HL-60 (cell line): ENCODE measurements at regions not wholly inside any gene's neighbourhood (a gene's known extent, or its start where the extent isn't known, plus 50 kb on each side); places are given as distances from the start of the nearest gene placed in this dataset.

ENCODE experiments used
- DNase-seq, 2 experiments: peaks; one replicate each; pipeline ENCODE4 v3.0.0-alpha.2; 2010 to 2020; ENCODE audit warnings: low read depth in 1 of 2, low spot score in 1 of 2
- H3K27ac ChIP-seq: fragments of 250-450 bp; sonication (Bioruptor Pico); replicated peaks from 2 replicates; pipeline ENCODE4 v1.5.1; 2020; ENCODE audit warnings: mild to moderate bottlenecking, moderate library complexity
- H3K27me3 ChIP-seq: fragments of 250-450 bp; sonication (Bioruptor Pico); 2 replicates; pipeline ENCODE4 v1.5.1; 2021; ENCODE audit warnings: mild to moderate bottlenecking, moderate library complexity; ENCODE audit not compliant: insufficient read depth, poor library complexity, severe bottlenecking
- H3K4me3 ChIP-seq: replicated peaks from 2 replicates; pipeline ENCODE4 v1.5.1; 2011; ENCODE audit warnings: mild to moderate bottlenecking, control low read depth, low read length; ENCODE audit not compliant: insufficient read depth
- GABPA ChIP-seq: IDR thresholded peaks from 2 replicates; pipeline ENCODE4 v1.6.1; 2012; ENCODE audit warnings: low read depth
- POLR2AphosphoS5 ChIP-seq: IDR thresholded peaks from 2 replicates; pipeline ENCODE4 v1.6.1; 2012; ENCODE audit warnings: low read depth
- SPI1 ChIP-seq: IDR thresholded peaks from 2 replicates; pipeline ENCODE4 v1.6.1; 2012; ENCODE audit warnings: low read depth, mild to moderate bottlenecking, borderline replicate concordance
- TF ChIP-seq, protein P1 (sequence below): IDR thresholded peaks from one replicate; pipeline ENCODE4 v1.5.1; 2011; ENCODE audit warnings: low read length, control low read depth, inconsistent platforms; ENCODE audit not compliant: insufficient read depth
- TF ChIP-seq, protein P2 (sequence below): IDR thresholded peaks from 2 replicates; pipeline ENCODE4 v1.6.1; 2012; ENCODE audit warnings: low read depth; ENCODE audit not compliant: insufficient replicate concordance

DNA sequence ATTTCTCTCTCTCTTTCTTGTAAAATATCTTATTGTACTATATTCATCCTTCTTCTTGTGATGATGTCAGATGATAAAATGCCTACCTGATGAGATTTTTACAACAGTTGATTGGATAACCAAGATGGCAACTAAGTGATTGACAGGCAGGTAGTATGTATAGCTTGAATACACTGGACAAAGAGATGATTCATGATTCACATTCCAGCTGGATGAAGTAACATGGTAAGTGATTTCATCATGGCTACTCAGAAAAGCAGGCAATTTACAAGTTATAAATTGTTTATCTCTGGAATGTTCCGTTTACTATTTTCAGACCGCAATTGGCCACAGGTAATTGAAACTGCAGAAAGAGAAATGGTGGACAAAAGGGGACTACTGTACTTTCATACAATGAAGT, 1471.7 kb upstream of the C9orf72 start:
- no peak for DNase-seq
- H3K4me3 ChIP-seq: no peak overlapping the region
- no peaks in the 10 kb centered on the region for H3K27me3 ChIP-seq
- no peak for TF ChIP-seq SPI1
- TF ChIP-seq GABPA: no peak
- TF ChIP-seq, protein P1, sequence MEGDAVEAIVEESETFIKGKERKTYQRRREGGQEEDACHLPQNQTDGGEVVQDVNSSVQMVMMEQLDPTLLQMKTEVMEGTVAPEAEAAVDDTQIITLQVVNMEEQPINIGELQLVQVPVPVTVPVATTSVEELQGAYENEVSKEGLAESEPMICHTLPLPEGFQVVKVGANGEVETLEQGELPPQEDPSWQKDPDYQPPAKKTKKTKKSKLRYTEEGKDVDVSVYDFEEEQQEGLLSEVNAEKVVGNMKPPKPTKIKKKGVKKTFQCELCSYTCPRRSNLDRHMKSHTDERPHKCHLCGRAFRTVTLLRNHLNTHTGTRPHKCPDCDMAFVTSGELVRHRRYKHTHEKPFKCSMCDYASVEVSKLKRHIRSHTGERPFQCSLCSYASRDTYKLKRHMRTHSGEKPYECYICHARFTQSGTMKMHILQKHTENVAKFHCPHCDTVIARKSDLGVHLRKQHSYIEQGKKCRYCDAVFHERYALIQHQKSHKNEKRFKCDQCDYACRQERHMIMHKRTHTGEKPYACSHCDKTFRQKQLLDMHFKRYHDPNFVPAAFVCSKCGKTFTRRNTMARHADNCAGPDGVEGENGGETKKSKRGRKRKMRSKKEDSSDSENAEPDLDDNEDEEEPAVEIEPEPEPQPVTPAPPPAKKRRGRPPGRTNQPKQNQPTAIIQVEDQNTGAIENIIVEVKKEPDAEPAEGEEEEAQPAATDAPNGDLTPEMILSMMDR: no peak
- no peak overlapping the region for H3K27ac ChIP-seq

DNA sequence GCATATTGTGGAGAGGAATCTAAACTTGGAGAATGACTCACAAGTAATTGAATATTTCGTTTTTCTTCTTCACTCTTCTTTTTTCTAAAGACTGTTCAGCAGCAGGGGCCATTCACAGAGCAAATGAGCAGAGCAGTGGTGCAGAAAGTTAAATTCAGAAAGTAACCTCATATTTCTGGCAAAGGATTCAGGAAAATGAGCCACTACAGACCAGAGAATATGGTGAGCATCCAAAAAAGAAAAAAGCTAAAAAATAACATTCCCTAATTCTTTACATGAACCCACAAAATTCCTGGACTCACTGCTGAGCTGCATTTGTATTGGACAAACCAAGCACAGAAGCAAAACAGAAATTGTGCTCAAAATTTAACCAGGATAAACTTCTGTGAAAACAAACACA, 1486.8 kb upstream of the C9orf72 start:
- TF ChIP-seq, protein P2, sequence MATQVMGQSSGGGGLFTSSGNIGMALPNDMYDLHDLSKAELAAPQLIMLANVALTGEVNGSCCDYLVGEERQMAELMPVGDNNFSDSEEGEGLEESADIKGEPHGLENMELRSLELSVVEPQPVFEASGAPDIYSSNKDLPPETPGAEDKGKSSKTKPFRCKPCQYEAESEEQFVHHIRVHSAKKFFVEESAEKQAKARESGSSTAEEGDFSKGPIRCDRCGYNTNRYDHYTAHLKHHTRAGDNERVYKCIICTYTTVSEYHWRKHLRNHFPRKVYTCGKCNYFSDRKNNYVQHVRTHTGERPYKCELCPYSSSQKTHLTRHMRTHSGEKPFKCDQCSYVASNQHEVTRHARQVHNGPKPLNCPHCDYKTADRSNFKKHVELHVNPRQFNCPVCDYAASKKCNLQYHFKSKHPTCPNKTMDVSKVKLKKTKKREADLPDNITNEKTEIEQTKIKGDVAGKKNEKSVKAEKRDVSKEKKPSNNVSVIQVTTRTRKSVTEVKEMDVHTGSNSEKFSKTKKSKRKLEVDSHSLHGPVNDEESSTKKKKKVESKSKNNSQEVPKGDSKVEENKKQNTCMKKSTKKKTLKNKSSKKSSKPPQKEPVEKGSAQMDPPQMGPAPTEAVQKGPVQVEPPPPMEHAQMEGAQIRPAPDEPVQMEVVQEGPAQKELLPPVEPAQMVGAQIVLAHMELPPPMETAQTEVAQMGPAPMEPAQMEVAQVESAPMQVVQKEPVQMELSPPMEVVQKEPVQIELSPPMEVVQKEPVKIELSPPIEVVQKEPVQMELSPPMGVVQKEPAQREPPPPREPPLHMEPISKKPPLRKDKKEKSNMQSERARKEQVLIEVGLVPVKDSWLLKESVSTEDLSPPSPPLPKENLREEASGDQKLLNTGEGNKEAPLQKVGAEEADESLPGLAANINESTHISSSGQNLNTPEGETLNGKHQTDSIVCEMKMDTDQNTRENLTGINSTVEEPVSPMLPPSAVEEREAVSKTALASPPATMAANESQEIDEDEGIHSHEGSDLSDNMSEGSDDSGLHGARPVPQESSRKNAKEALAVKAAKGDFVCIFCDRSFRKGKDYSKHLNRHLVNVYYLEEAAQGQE: no peak
- TF ChIP-seq SPI1 (no peak), GABPA (no peak), POLR2AphosphoS5 (no peak)
- TF ChIP-seq, protein P1: no peak

DNA sequence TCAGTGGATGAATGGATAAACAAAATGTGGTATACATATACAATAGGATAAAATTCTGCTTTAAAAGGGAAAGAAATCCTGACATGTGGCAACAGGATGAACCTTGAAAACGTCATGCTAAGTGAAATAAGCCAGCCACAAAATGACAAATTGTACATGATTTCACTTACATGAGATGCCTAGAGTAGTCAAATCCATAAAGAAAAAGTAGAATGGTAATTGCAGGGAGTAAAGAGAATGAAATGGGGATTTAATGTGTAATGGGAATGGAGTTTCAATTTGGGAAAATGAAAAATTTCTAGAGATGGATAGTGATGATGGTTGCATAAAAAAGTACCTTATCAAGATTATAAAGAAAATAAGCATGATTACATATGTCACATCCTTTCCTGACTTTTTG, 1489.2 kb upstream of the C9orf72 start:
- Histone ChIP-seq H3K27ac (no peak overlapping the region), H3K27me3 (no peaks in the 10 kb centered on the region), H3K4me3 (no peak overlapping the region)
- no peak for DNase-seq
- TF ChIP-seq SPI1 (no peak), POLR2AphosphoS5 (no peak), GABPA (no peak)
- TF ChIP-seq, protein P2: no peak
- TF ChIP-seq, protein P1: no peak

More for the DNA sequence above, 1486.8 kb upstream of the C9orf72 start:
- Histone ChIP-seq H3K27ac (no peak overlapping the region), H3K4me3 (no peak overlapping the region), H3K27me3 (no peaks in the 10 kb centered on the region)
- no peak for DNase-seq

DNA sequence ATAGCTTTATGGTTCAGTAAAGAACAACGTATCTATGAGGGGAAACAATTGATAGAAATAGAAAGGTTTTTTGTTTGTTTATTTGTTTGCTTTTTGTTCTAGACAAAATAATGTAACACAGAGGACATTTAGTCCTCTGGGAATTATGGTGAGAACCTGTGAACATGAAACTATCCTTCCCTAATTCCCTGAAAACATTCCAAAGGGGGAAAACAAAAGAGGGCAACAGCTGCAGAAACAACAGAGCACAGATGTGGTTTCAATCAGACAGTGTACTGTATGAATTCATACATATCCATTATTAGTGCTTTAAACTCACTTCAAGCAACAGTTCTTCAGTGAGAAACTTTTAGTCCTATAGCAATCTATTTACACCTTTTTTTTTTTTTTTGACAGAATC, 1489.8 kb upstream of the C9orf72 start:
- DNase-seq: no peak
- H3K4me3 ChIP-seq: no peak overlapping the region
- no peak overlapping the region for H3K27ac ChIP-seq
- TF ChIP-seq SPI1: no peak
- TF ChIP-seq, protein P1: no peak
- TF ChIP-seq, protein P2: no peak
- no peak for TF ChIP-seq POLR2AphosphoS5
- TF ChIP-seq GABPA: no peak
- H3K27me3 ChIP-seq: no peaks in the 10 kb centered on the region
